OCI-LY3 (cell line): ENCODE measurements at regions not wholly inside any gene's neighbourhood (a gene's known extent, or its start where the extent isn't known, plus 50 kb on each side); places are given as distances from the start of the nearest gene placed in this dataset.

Source experiments
- H2AFZ ChIP-seq: fragments of 200-600, 300-600 bp; shearing (Covaris generic); 2 replicates; pipeline ENCODE4 v1.6.0; 2014; ENCODE audit warnings: antibody characterized with exemption, low read depth, low read length
- H3K27ac ChIP-seq: fragments of 200-600, 300-600 bp; sonication (generic); 2 replicates; pipeline ENCODE4 v1.5.1; 2014; ENCODE audit warnings: mild to moderate bottlenecking, low read length, moderate library complexity, mixed read lengths
- H3K27me3 ChIP-seq: fragments of 200-600, 300-600 bp; sonication (generic); 2 replicates; pipeline ENCODE4 v1.6.1; 2014; ENCODE audit warnings: low read depth, low read length, mixed read lengths
- H3K36me3 ChIP-seq: fragments of 200-600, 300-600 bp; sonication (generic); replicated peaks from 2 replicates; pipeline ENCODE3; 2014; ENCODE audit warnings: low read depth, low read length, mixed read lengths
- H3K4me1 ChIP-seq: fragments of 300-600, 200-600 bp; sonication (generic); 2 replicates; pipeline ENCODE4 v1.6.1; 2014; ENCODE audit warnings: low read length, mixed read lengths
- H3K4me2 ChIP-seq: fragments of 200-600, 300-600 bp; sonication (generic); 2 replicates; pipeline ENCODE4 v1.6.1; 2014; ENCODE audit warnings: low read length, mixed read lengths
- H3K4me3 ChIP-seq: fragments of 300-600, 200-600 bp; sonication (generic); 2 replicates; pipeline ENCODE4 v1.5.1; 2014; ENCODE audit warnings: antibody characterized with exemption, mild to moderate bottlenecking, low read length, moderate library complexity
- H3K79me2 ChIP-seq: fragments of 300-600, 200-600 bp; shearing (Covaris generic); 2 replicates; pipeline ENCODE4 v1.6.1; 2014; ENCODE audit warnings: mild to moderate bottlenecking, low read length, mixed read lengths
- H3K9ac ChIP-seq: fragments of 300-600, 200-600 bp; shearing (Covaris generic); 2 replicates; pipeline ENCODE4 v1.6.0; 2014; ENCODE audit warnings: mild to moderate bottlenecking, low read length, moderate library complexity
- H3K9me3 ChIP-seq: fragments of 200-600, 300-600 bp; shearing (Covaris generic); 2 replicates; pipeline ENCODE4 v1.6.1; 2014; ENCODE audit warnings: low read length, mixed read lengths; ENCODE audit not compliant: insufficient read depth
- H4K20me1 ChIP-seq: fragments of 200-600, 300-600 bp; sonication (generic); 2 replicates; pipeline ENCODE4 v1.6.1; 2016; ENCODE audit warnings: low read length, mixed read lengths; ENCODE audit not compliant: insufficient read depth
- CTCF ChIP-seq: fragments of 200-600, 300-600 bp; sonication (generic); IDR thresholded peaks from 2 replicates; pipeline ENCODE4 v1.5.1; 2014; ENCODE audit warnings: antibody characterized with exemption, low read length, low read depth
- EZH2phosphoT487 ChIP-seq: fragments of 200-600 bp; shearing (Covaris generic); IDR thresholded peaks from 2 replicates; pipeline ENCODE4 v1.6.1; 2018; ENCODE audit warnings: antibody characterized with exemption, mixed run types, low read depth

- no peak for TF ChIP-seq CTCF
- H3K27ac ChIP-seq: no peak overlapping the region
Observed at GRCh38 chr11:103633819-103634590, 402.4 kb upstream of the DDI1 start.

GRCh38 chr11:103636232-103636631 is 400.2 kb upstream of the DDI1 start:
- Histone ChIP-seq H3K9ac (no peak overlapping the region), H3K79me2 (no peaks in the 10 kb centered on the region), H3K36me3 (no peaks in the 10 kb centered on the region), H3K27me3 (no peaks in the 10 kb centered on the region), H3K27ac (no peak overlapping the region; the same call in 1 of the 2 replicates), H3K9me3 (no peaks in the 10 kb centered on the region), H3K4me3 (no peak overlapping the region), H4K20me1 (no peaks in the 10 kb centered on the region), H2AFZ (no peak overlapping the region), H3K4me1 (peaks cover 17% of the 10 kb centered on the region), H3K4me2 (no peak overlapping the region)
- no peak for TF ChIP-seq CTCF
- no peak for TF ChIP-seq EZH2phosphoT487

More at GRCh38 chr11:103633819-103634590, 402.4 kb upstream of the DDI1 start:
- Histone ChIP-seq H2AFZ (no peak overlapping the region), H3K4me3 (no peak overlapping the region), H3K4me1 (peaks cover 17% of the 10 kb centered on the region), H3K4me2 (no peak overlapping the region), H3K9me3 (no peaks in the 10 kb centered on the region), H3K79me2 (no peaks in the 10 kb centered on the region), H3K9ac (no peak overlapping the region), H3K27me3 (no peaks in the 10 kb centered on the region), H4K20me1 (no peaks in the 10 kb centered on the region), H3K36me3 (no peaks in the 10 kb centered on the region)

GRCh38 chr11:103637295-103637694 is 399.1 kb upstream of the DDI1 start:
- no peaks in the 10 kb centered on the region for H3K36me3 ChIP-seq
- peaks cover 17% of the 10 kb centered on the region for H3K4me1 ChIP-seq
- H3K27me3 ChIP-seq: no peaks in the 10 kb centered on the region
- no peak overlapping the region for H3K27ac ChIP-seq
- H4K20me1 ChIP-seq: no peaks in the 10 kb centered on the region
- no peak for TF ChIP-seq EZH2phosphoT487
- TF ChIP-seq CTCF: no peak
- no peak overlapping the region for H2AFZ ChIP-seq
- no peaks in the 10 kb centered on the region for H3K79me2 ChIP-seq
- no peak overlapping the region for H3K4me3 ChIP-seq
- H3K4me2 ChIP-seq: no peak overlapping the region
- H3K9ac ChIP-seq: no peak overlapping the region
- H3K9me3 ChIP-seq: no peaks in the 10 kb centered on the region

- H3K4me2 ChIP-seq: no peak overlapping the region
- peaks cover 17% of the 10 kb centered on the region for H3K4me1 ChIP-seq
- no peaks in the 10 kb centered on the region for H3K79me2 ChIP-seq
- no peaks in the 10 kb centered on the region for H3K36me3 ChIP-seq
- H4K20me1 ChIP-seq: no peaks in the 10 kb centered on the region
- H3K4me3 ChIP-seq: no peak overlapping the region
- H3K9ac ChIP-seq: no peak overlapping the region
- no peaks in the 10 kb centered on the region for H3K27me3 ChIP-seq
- H2AFZ ChIP-seq: no peak overlapping the region
- H3K27ac ChIP-seq: no peak overlapping the region
- H3K9me3 ChIP-seq: no peaks in the 10 kb centered on the region
- TF ChIP-seq EZH2phosphoT487 (no peak), CTCF (no peak)
Observed at GRCh38 chr11:103637831-103638230, 398.6 kb upstream of the DDI1 start.
